Panc1 (cell line): ENCODE measurements at regions not wholly inside any gene's neighbourhood (a gene's known extent, or its start where the extent isn't known, plus 50 kb on each side); places are given as distances from the start of the nearest gene placed in this dataset.

Experiments
- ATAC-seq: fragments of 200-7000 bp; cut with Tn5 transposase; 2 replicates; pipeline ENCODE4 v1.9.1; 2020; ENCODE audit warnings: mild to moderate bottlenecking, moderate library complexity
- BruUV-seq: library from RNA; stranded (reverse); fragments of 400-500 nt; replicated peaks from 2 replicates; lab custom pipeline; 2021; lab: Mats Ljungman, UMichigan
- CTCF ChIA-PET: fragments of 300-600 bp; sonication (Branson Sonifier 250); formaldehyde crosslinking; loops from one replicate; lab custom pipeline; 2022; ENCODE audit warnings: antibody characterized with exemption; lab: Charles Lee
- POLR2A ChIA-PET: fragments of 300-600 bp; sonication (Branson Sonifier 250); formaldehyde crosslinking; loops from one replicate; lab custom pipeline; 2022; ENCODE audit warnings: antibody characterized with exemption; lab: Charles Lee
- DNase-seq: peaks from one replicate; pipeline ENCODE4 v3.0.0-alpha.2; 2010; ENCODE audit warnings: low read depth, low spot score
- H3K27ac ChIP-seq: 2 replicates; pipeline ENCODE4 v1.5.1; 2011; ENCODE audit warnings: mild to moderate bottlenecking, low read length, inconsistent platforms
- H3K27me3 ChIP-seq: fragments of 200-500 bp; sonication (Bioruptor generic); 2 replicates; pipeline ENCODE4 v1.6.0; 2014; ENCODE audit warnings: low read length, inconsistent platforms; ENCODE audit not compliant: control insufficient read depth, insufficient read depth
- H3K36me3 ChIP-seq: fragments of 200-500 bp; sonication (Bioruptor generic); 2 replicates; pipeline ENCODE4 v1.5.1; 2014; ENCODE audit warnings: inconsistent platforms, mild to moderate bottlenecking, low read length, moderate library complexity; ENCODE audit not compliant: control insufficient read depth, insufficient read depth
- H3K4me1 ChIP-seq: 2 replicates; pipeline ENCODE4 v1.5.1; 2011; ENCODE audit warnings: inconsistent platforms, mild to moderate bottlenecking, low read length, moderate library complexity; ENCODE audit not compliant: control insufficient read depth, insufficient read depth
- H3K4me3 ChIP-seq, 2 experiments: 2 replicates each; pipeline ENCODE4 v1.5.1; 2011 to 2012; ENCODE audit warnings: low read depth in 2 of 2, low read length in 2 of 2, mild to moderate bottlenecking in 2 of 2, inconsistent platforms in 1 of 2, moderate library complexity in 1 of 2
- H3K9me3 ChIP-seq: fragments of 200-500 bp; sonication (Bioruptor generic); 2 replicates; pipeline ENCODE4 v1.5.1; 2014; ENCODE audit warnings: low read depth, mild to moderate bottlenecking, inconsistent platforms, low read length, moderate library complexity; ENCODE audit not compliant: control insufficient read depth, insufficient read depth
- CTCF ChIP-seq: fragments of 450-650 bp; IDR thresholded peaks from 2 replicates; pipeline ENCODE4 v1.5.1; 2017; ENCODE audit warnings: mild to moderate bottlenecking
- POLR2AphosphoS5 ChIP-seq: IDR thresholded peaks from 2 replicates; pipeline ENCODE4 v1.6.1; 2012; ENCODE audit warnings: mild to moderate bottlenecking, low read depth, low read length, moderate library complexity
- REST ChIP-seq, 2 experiments: IDR thresholded peaks; 2 replicates each; pipeline ENCODE4 v1.6.1; 2011 to 2012; ENCODE audit warnings: low read depth in 2 of 2, control low read depth in 1 of 2, low read length in 1 of 2, mild to moderate bottlenecking in 1 of 2, moderate library complexity in 1 of 2; ENCODE audit not compliant: insufficient read depth in 1 of 2
- SIN3A ChIP-seq: IDR thresholded peaks from 2 replicates; pipeline ENCODE4 v1.6.1; 2012; ENCODE audit warnings: low read depth, mild to moderate bottlenecking, low read length, moderate library complexity, borderline replicate concordance; ENCODE audit not compliant: insufficient read depth
- TCF7L2 ChIP-seq: IDR thresholded peaks from 2 replicates; pipeline ENCODE4 v1.6.1; 2011; ENCODE audit warnings: mild to moderate bottlenecking, low read depth, low read length, inconsistent platforms
- in situ Hi-C: cut with HindIII; loops from 2 replicates; pipeline ENCODE4 v1.10.0; 2016; ENCODE audit warnings: low sequenced_read_pairs, low pct_unique_long_range_greater_than_20kb
- intact Hi-C: fragments of 100-400 bp; cut with micrococcal nuclease; formaldehyde crosslinking; loops from one replicate; pipeline ENCODE4 v1.10.0; 2022; ENCODE audit not compliant: unreplicated experiment

GRCh38 chr2:220163486-220163885, 536.1 kb downstream of the SLC4A3 start:
- POLR2A ChIA-PET, result no interaction called here
- in situ Hi-C loops, result no loop called here
- BruUV-seq, result no TSS peak

GRCh38 chr2:220165401-220165800, 538.0 kb downstream of the SLC4A3 start:
- ChIA-PET POLR2A (no interaction called here), CTCF (no interaction called here)
- BruUV-seq, result no TSS peak
- intact Hi-C loops, result no loop called here
- no peaks in the 10 kb centered on the region for H3K9me3 ChIP-seq
- ATAC-seq (no peak), DNase-seq (no peak)
- no peaks in the 10 kb centered on the region for H3K4me1 ChIP-seq
- no peaks in the 10 kb centered on the region for H3K36me3 ChIP-seq
- no peak overlapping the region for H3K27ac ChIP-seq
- no peaks in the 10 kb centered on the region for H3K27me3 ChIP-seq
- in situ Hi-C loops, result no loop called here
- TF ChIP-seq CTCF, result no peak
- H3K4me3 ChIP-seq, result no peak overlapping the region

More at GRCh38 chr2:220163486-220163885, 536.1 kb downstream of the SLC4A3 start:
- H3K4me3 ChIP-seq, result no peak overlapping the region
- no peaks in the 10 kb centered on the region for H3K4me1 ChIP-seq
- ATAC-seq, result no peak
- H3K27ac ChIP-seq, result no peak overlapping the region
- H3K9me3 ChIP-seq, result no peaks in the 10 kb centered on the region
- intact Hi-C loops, result no loop called here
- TF ChIP-seq REST (IDR thresholded peaks at IDR 0.05; ENCODE audit: insufficient read depth in 1 of 2, low read depth in 2 of 2, low read length in 1 of 2) (no peak), SIN3A (no peak), TCF7L2 (no peak), CTCF (no peak), POLR2AphosphoS5 (no peak)
- H3K27me3 ChIP-seq, result no peaks in the 10 kb centered on the region
- DNase-seq, result no peak
- CTCF ChIA-PET, result no interaction called here
- H3K36me3 ChIP-seq, result no peaks in the 10 kb centered on the region

- POLR2A ChIA-PET, result no interaction called here
- no peaks in the 10 kb centered on the region for H3K36me3 ChIP-seq
- TF ChIP-seq TCF7L2 (no peak), SIN3A (no peak), CTCF (no peak), REST (IDR thresholded peaks at IDR 0.05; ENCODE audit: insufficient read depth in 1 of 2, low read depth in 2 of 2, low read length in 1 of 2) (no peak), POLR2AphosphoS5 (no peak)
- no peak overlapping the region for H3K4me3 ChIP-seq
- DNase-seq (no peak), ATAC-seq (no peak)
- intact Hi-C loops (no loop called here), in situ Hi-C loops (no loop called here)
- H3K4me1 ChIP-seq, result no peaks in the 10 kb centered on the region
- H3K9me3 ChIP-seq, result no peaks in the 10 kb centered on the region
- BruUV-seq, result no TSS peak
- H3K27ac ChIP-seq, result no peak overlapping the region
- CTCF ChIA-PET, result no interaction called here
- no peaks in the 10 kb centered on the region for H3K27me3 ChIP-seq
Measured at GRCh38 chr2:220166616-220167015, 539.2 kb downstream of the SLC4A3 start.
